ENCODE measurements at regions not wholly inside any gene's neighbourhood (a gene's known extent, or its start where the extent isn't known, plus 50 kb on each side); places are given as distances from the start of the nearest gene placed in this dataset.
"Not testable (repeated sequence)": the region's sequence is repeated elsewhere in the genome, so short reads cannot be mapped to it uniquely, and the experiment has no call there.

DNA sequence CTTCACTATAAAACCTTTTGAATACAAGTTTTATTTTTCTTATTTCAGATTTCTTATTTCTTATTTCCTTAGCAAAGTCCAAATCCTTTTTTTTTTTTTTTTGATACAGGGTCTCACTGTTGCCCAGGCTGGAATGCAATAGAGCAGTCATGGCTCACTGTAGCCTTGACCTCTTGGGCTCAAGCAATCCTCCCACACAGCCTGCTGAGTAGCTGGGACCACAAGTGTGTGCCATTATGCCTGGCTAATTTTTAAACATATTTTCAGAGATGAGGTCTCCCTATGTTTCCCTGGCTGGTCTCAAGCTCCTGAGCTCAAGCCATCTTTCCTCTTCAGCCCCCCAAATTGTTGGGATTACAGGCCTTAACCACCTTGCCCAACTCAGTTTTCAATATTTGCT, 334.3 kb downstream of the DLEU7 start:
- no peak for DNase-seq
- intact Hi-C loops (cut with DNase I, micrococcal nuclease) = no loop called here
- no peak for ATAC-seq

- intact Hi-C loops (cut with DNase I, micrococcal nuclease) = no loop called here
- ATAC-seq = no peak
- no peak for DNase-seq
Measured at GRCh38 chr13:50509771-50510441, 333.6 kb downstream of the DLEU7 start.

DNA sequence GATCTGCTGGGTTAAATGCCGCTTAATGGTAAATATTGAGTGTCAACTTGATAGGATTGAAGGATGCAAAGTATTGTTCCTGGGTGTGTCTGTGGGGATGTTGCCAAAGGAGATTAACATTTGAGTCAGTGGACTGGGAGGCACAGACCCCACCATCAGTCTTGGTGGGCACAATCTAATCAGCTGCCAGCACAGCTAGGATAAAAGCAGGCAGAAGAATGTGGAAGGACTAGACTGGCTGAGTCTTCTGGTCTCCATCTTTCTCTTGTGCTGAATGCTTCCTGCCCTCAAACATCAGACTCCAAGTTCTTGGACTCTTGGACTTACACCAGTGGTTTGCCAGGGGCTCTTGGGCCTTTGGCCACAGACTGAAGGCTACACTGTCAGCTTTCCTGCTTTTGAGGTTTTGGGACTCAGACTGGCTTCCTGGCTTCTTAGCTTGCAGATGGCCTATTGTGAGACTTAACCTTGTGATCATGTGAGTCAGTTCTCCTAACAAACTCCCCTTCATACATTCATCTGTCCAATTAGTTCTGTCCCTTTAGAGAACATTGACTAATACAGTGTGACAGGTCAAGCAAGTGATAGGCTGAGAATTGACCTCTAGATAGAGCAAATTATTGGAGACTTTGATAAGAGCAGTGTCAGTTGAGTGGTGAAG, 332.5 kb downstream of the DLEU7 start:
- DNase-seq; intact Hi-C loops (cut with DNase I, micrococcal nuclease); ATAC-seq: not testable (repeated sequence)

DNA sequence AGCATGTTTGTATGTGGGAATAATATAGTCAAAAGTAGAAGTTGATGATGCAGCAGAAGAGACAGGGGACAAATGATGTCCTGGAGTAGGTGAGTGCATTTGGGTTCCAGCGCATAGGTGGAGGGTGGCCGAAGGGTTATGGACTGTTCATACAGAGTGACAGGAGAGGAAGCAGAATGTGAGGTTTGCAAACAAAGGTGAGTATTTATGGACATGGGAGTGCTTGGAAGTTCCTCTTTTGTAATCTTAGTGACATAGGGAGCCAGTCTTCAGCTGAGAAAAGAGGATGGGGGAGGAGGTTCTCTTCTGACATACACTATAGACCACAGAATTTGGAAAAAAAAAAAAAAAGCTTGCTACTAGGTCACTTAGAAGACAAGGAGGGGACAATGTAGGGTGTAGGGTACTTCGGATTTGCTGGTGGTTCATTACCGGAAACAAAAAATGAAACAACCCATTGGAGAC, 331.6 kb downstream of the DLEU7 start:
- no peak for DNase-seq
- peak; percentile 77 for ATAC-seq
- intact Hi-C loops (cut with DNase I, micrococcal nuclease) = no loop called here

GRCh38 chr13:50512474-50513299, 330.8 kb downstream of the DLEU7 start:
- intact Hi-C loops (cut with DNase I, micrococcal nuclease) = no loop called here
- ATAC-seq (peak; percentile 75), DNase-seq (peak; percentile 71 to 75)

- intact Hi-C loops (cut with DNase I, micrococcal nuclease) = no loop called here
Measured at GRCh38 chr13:50513300-50513877, 330.1 kb downstream of the DLEU7 start.

GRCh38 chr13:50514249-50514648, 329.2 kb downstream of the DLEU7 start:
- intact Hi-C loops (cut with DNase I, micrococcal nuclease) = no loop called here
- ATAC-seq (no peak), DNase-seq (no peak)

More at GRCh38 chr13:50513300-50513877, 330.1 kb downstream of the DLEU7 start:
- DNase-seq (peak; percentile 49 to 64), ATAC-seq (peak; percentile 87)

DNA sequence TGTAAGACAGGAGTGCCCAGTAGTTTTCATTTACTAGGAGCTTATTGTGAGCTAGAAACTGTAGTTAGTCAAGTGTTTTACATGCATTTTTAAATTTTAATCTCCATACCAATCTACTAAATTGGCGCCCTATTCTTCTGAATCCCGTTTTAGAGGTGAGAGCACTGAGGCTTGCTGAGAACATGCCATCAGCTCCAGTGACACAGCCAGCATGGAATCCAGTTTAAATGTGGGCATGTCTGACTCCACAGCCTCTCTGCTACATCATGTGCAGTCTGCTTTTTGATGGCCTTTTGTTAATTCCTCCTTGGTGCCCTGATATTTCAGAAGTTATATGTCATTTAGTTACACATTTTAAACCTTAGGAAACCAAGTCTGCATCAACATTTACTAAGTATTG, 325.4 kb downstream of the DLEU7 start:
- intact Hi-C loops (cut with DNase I, micrococcal nuclease) = no loop called here
- no peak for DNase-seq
- ATAC-seq = no peak

DNA sequence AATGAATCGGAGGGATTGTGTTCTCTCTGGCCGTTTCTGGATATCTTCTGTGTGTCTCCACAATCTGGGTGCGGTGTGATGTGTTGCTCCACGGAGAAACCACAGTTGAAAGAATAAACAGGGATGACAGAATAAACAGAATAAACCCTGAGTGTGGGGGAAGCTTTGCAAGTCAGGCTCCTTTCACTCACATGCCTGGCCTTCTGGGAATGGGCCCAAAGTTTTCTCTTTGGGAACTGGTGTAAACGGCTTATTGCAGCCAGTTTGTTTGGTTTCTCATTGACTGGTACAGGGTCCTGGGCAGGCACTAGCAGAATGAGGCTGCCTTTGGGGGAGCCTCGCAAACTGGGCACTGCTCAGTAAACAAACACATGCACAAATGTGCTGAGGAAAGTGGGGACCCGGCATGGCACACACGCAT, 324.7 kb downstream of the DLEU7 start:
- DNase-seq (no peak), ATAC-seq (no peak)
- intact Hi-C loops (cut with DNase I, micrococcal nuclease) = no loop called here

DNA sequence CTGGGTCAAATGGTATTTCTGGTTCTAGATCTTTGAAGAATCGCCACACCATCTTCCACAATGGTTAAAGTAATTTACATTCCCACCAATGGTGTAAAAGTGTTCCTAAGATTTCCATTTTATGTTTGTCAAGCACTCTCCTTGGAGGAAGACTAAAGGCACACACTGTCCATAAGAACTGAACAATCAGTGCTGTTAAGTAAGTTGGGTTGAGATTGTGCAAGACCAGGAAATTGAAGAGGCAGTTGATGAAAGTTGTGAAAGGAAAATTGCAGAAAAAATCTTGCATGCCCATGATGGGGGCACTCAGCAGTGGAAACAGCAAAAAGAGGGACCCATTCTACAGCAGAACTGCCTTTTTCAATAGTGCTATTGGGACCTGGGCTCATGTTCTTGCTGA, 323.6 kb downstream of the DLEU7 start:
- intact Hi-C loops (cut with DNase I, micrococcal nuclease) = no loop called here
- ATAC-seq = no peak
- DNase-seq = no peak

- no peak for DNase-seq
- intact Hi-C loops (cut with DNase I, micrococcal nuclease) = no loop called here
- peak; percentile 84 for ATAC-seq
Measured at GRCh38 chr13:50521006-50521830, 322.3 kb downstream of the DLEU7 start.

DNA sequence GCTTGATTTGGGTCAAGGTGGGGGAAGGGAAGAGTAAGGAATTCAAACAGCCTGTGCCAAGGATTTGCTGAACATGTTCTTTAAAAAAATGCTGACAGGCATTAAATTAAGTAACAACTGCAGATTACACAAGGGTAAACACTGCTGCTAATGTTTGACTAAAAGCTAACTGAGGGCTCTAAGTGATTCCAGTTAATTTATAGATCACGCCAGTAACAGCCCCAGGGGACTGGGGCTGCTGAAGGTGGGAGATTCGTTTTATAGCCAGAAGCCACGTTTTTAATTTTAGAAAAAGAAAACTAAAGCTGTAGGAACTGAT, 321.7 kb downstream of the DLEU7 start:
- intact Hi-C loops (cut with DNase I, micrococcal nuclease) = no loop called here
- ATAC-seq = peak; percentile 50
- DNase-seq = no peak

DNA sequence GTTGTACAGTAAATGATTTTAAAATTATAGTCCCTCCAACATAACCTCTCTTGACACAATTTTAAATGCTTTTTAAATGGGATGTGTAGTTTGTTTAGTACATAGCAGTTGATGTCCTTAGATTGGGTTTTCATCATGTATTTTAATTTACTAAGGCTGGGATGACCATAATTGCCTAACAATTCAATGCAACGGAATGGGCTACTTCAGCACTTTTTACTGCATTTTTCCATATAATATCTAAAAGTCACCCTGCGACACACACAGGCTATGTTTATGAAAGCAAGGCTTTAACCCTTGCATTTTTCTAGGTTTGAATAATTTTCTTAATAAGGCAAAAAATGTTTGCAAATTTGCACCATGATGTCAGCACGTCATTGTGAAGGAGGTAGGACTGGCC, 321.0 kb downstream of the DLEU7 start:
- ATAC-seq (no peak), DNase-seq (no peak)
- intact Hi-C loops (cut with DNase I, micrococcal nuclease) = no loop called here

DNA sequence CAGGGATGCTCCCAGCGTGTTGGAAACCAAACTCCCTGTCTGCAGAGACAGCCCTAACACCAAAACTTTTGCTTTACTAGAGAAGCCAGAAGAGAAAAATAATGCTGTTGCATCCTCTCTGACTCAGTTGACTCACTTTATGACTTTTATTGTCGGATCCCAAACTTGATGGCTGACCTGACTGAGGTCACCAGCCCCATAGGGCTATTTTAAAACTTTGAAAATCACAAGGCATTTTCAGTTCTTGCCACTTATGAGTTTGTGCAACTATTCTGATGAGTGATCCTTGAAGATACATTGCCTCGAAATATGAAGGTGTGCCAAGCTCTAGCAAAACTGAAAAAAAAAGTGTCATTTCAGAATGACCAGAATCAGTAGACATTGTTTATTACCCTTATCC, 320.2 kb downstream of the DLEU7 start:
- no peak for DNase-seq
- ATAC-seq = no peak
- intact Hi-C loops (cut with DNase I, micrococcal nuclease) = no loop called here

DNA sequence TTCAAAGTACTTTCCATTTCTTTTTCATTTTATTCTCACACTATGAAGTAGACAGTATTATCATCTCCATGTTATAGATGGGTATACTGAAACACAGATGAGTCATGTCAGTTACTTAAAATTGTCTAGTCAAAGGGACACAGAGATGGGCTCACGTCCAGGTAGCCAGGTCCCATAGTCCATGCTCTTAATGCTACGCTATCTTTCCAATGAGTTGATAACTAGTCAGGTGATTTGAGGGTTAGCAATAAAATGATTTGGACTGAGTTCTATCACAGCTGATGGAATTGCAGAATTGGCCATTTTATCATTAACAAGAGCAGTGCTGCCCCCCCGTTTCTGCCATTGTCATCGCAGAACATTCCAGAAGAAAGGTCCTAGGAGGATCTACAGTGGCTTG, 318.9 kb downstream of the DLEU7 start:
- intact Hi-C loops (cut with DNase I, micrococcal nuclease) = no loop called here
- no peak for DNase-seq
- no peak for ATAC-seq

GRCh38 chr13:50526661-50527071, 316.8 kb downstream of the DLEU7 start:
- no peak for ATAC-seq
- intact Hi-C loops (cut with DNase I, micrococcal nuclease) = no loop called here
- DNase-seq = no peak

- intact Hi-C loops (cut with DNase I, micrococcal nuclease) = no loop called here
- no peak for DNase-seq
- peak; percentile 35 for ATAC-seq
Measured at GRCh38 chr13:50527188-50527587, 316.3 kb downstream of the DLEU7 start.

- no peak for DNase-seq
- intact Hi-C loops (cut with DNase I, micrococcal nuclease) = no loop called here
- ATAC-seq = no peak
Measured at GRCh38 chr13:50527612-50528509, 315.6 kb downstream of the DLEU7 start.

Data from left colon (tissue), 2 donors.